GM18870 (cell line): ENCODE measurements at regions not wholly inside any gene's neighbourhood (a gene's known extent, or its start where the extent isn't known, plus 50 kb on each side); places are given as distances from the start of the nearest gene placed in this dataset.
"Not testable (repeated sequence)": the region's sequence is repeated elsewhere in the genome, so short reads cannot be mapped to it uniquely, and the experiment has no call there.

Experiments
- ATAC-seq: cut with Tn5 transposase; IDR thresholded peaks from one replicate; pipeline ENCODE4 v1.9.1; 2021; ENCODE audit warnings: moderate library complexity; ENCODE audit not compliant: unreplicated experiment

DNA sequence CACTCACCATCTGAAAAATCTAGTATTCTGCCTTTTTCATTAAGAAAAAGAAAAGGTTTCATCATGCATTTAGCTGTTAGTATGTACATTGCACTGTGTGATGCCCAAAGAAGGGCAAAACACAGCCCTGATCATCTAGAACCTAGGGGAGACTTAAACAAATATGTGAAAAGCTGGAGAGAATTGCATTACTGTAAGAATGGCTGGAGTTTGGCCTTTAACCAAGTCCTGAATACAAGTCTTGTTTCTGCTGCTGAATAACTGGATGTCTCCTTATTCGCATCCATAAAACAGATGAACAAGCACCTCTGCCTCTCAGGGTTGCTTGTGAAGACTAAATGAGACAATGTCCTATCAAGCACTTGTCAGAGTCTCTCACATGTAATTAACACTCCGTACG, 233.4 kb upstream of the LRTM1 start:
- ATAC-seq: no peak

DNA sequence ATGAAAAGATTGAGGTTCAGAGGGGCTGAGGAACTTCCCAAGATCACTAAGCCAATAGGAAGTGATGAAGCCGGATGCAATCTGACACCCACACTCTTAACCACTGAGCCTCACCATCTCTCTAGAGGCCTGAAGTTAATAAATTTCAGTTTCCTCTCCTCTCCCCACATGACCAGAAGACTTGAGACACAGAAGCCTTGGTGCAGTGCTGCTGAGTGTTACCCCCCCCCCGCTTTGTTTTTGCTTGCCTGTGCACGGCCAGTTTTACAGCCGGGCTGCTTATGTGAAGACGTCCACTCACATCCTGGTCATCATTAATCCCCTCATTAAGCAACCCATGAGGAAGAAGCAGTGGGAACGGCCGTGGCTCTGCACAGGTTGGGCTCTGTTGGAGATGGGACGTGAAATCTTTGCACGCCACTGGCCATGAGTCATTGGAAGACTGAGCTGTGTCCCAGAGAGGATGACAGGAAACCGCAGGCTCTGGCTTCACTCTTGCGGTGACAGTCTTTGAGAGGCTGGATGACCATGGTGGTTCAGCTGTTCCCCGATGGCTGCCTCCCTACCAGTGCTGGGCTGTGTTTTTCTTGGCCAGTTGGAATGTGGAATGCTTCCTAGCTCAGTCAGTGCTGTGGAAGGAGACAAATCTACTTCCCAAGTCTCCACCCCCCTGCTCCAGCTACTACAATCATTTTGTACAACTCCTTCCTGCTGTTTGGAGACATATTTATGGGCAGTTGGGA, 232.6 kb upstream of the LRTM1 start:
- ATAC-seq: peak; percentile 86

GRCh38 chr3:55159711-55160110, 231.9 kb upstream of the LRTM1 start:
- no peak for ATAC-seq

GRCh38 chr3:55159016-55159415, 231.2 kb upstream of the LRTM1 start:
- ATAC-seq: no peak

DNA sequence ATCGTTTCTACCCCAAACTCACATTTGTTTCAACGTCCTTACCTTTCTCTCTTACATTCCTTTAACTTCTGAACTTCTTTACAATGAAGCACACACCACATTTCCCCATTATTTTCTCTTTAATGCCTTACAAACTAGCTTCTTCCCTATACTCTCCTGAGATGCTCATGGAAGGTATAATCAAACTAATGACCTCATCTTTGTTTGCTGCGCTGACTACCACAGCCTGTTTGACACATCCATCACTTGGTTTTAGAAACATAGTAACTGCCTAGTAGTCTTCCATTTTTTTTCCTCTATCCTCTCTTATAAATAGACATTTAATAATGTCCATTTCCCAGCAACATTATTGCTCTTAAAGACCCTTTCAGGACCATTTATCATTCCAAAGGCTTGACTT, 230.5 kb upstream of the LRTM1 start:
- ATAC-seq: no peak

DNA sequence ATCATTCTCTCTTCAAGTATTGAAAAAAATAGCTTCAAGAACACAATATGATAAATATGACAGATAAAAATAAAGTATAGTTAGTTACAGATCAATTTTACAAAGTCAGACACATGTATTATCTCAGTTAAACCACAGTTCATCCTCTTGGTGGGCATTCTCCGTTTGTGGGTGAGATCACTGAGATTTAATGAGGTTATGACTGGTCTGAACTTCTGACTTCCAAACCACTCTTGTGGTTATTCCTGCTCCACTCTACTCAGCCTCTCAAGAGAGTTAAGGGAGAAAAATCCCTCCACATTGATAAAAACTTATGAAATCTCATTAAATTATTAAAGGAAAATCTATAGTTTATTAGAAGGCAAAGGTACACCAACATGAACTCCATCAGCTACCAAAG, 229.9 kb upstream of the LRTM1 start:
- ATAC-seq: no peak

DNA sequence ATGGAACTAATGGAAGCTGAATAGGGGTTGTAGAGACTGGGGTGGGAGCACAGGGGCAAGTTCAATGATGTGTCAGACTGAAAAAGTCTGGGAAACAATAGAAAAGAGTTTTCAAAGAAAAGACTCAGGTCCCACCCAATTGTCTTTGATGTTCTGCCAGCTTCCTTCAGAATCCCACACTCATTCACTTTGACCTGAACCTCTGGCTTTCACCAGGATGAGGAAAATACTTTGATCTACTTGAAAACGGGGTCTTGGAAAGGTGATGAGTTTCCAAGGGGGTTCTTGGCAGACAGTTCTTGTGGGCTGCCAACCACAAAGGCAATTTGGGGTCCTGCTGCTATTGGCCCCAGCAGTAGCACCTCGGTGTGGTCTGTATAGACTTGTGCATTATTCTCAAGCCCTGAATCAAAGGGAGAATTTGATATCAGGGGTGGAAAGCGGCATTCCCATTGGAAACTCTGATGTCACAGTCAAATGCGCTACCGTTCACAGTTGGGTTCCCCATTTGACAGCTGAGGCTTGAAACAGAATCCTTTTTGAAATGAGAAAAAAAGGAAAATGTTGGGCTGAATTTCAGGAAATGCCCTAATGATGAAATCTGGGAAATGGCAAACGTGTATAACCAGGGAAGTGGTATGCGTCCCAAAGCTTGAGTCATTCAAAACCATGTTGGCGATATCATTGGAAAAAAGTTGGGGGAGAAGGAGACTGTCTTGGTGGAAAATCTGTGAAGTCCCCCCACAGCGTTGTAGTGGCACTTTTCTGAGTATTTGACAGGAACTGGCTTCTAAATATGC, 229.2 kb upstream of the LRTM1 start:
- ATAC-seq: no peak

DNA sequence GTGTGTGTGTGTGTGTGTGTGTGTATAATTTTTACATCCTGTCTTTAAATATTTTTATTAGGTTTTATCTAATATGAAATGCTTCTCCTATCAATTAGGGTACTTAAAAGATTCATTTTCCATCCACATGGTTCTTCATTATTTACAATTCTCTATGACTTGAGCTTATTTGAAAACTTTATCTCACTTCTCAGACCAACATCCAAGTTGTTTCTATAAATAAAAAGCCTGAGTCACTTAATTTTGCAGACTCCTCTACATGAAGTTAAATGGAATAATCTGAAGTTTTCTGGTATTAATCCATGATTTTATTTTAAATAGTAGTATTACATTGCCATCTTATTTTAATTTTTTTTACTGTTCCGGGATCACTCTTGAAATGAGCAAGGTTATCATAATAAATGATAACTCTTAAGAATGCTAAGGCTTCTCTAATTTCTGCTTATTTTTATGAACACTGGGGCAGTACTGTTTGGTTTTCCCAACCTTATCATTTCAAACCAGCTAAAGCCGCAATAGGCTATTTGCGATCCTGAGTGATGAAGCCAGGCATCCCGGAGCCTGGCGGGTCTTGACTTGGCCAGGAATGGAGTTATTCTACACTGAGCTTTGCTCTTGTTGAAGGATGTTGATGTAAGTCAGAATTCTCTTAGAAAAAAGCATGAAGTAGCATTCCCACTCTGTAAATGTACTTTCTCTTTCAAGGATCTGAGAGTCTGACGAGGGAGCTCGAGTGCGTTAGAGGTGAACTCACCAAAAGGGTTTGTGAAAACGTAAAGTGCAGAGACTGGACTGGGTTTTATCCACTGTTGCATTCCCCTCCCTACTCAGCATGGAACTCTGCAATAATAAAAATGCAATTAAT, 220.2 kb upstream of the LRTM1 start:
- ATAC-seq: no peak

- ATAC-seq: no peak
Observed at GRCh38 chr3:55147406-55147805, 219.5 kb upstream of the LRTM1 start.

DNA sequence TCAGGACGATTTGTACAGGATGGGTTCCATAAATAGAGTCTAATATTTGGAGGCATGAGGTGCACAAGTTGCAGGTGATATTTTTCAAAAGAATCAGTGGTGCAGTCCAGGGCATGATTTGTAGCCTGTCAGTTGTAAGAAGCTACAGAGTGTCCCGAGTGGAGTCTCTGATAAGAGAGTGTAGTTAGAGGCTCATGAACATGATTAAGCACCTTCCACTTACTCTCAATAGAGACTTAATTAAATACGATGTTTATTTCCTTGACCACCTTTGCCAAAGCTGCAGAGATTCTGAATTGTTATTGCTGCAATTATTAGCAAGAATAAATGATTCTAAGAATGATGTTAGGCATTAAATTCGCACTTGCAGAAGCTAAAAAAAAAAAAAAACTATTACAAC, 218.4 kb upstream of the LRTM1 start:
- ATAC-seq: no peak

GRCh38 chr3:55144015-55144673, 216.3 kb upstream of the LRTM1 start:
- ATAC-seq: no peak

- ATAC-seq: no peak
Observed at GRCh38 chr3:55143336-55143735, 215.5 kb upstream of the LRTM1 start.

GRCh38 chr3:55136291-55136690, 208.4 kb upstream of the LRTM1 start:
- not testable (repeated sequence) for ATAC-seq

- ATAC-seq: no peak
Observed at GRCh38 chr3:55128225-55128823, 200.5 kb upstream of the LRTM1 start.

DNA sequence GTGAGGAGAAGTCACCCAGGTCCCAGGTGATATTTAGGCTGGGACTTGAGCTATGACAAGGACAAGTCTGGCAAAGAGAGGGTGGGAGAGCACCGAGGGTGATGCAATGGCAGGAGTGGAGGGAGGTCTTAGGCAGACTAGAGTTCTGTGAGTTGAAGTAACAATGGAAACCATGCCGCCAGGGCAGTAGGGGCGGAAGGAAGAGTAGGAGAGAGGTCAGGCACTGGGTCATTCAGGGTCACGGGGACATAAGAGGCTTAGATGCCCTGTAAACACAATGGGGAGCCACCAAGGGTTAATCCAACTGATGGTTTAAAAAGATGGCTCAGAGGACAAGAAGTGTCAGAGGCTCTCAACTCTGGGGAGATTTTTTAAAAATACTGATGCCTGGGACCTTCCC, 199.7 kb upstream of the LRTM1 start:
- no peak for ATAC-seq

- no peak for ATAC-seq
Observed at GRCh38 chr3:55124371-55124770, 196.5 kb upstream of the LRTM1 start.
